ACC112 (cell line): ENCODE measurements at regions not wholly inside any gene's neighbourhood (a gene's known extent, or its start where the extent isn't known, plus 50 kb on each side); places are given as distances from the start of the nearest gene placed in this dataset.
"Not testable (repeated sequence)": the region's sequence is repeated elsewhere in the genome, so short reads cannot be mapped to it uniquely, and the experiment has no call there.

ENCODE experiments used
- H2AFZ ChIP-seq: fragments of 200-600 bp; sonication (generic); one replicate; pipeline ENCODE4 v1.6.0; 2017; ENCODE audit warnings: antibody characterized with exemption, low read length; ENCODE audit not compliant: unreplicated experiment
- H3K27ac ChIP-seq: fragments of 200-600 bp; sonication (generic); 2 replicates; pipeline ENCODE4 v1.5.1; 2014; ENCODE audit warnings: low read depth, mild to moderate bottlenecking, antibody characterized with exemption, low read length, moderate library complexity
- H3K27me3 ChIP-seq: fragments of 200-600 bp; sonication (generic); 2 replicates; pipeline ENCODE4 v1.6.1; 2014; ENCODE audit warnings: mild to moderate bottlenecking, antibody characterized with exemption, low read length, moderate library complexity, mixed read lengths; ENCODE audit not compliant: insufficient read depth
- H3K36me3 ChIP-seq: fragments of 200-600 bp; sonication (generic); 2 replicates; pipeline ENCODE4 v1.6.1; 2016; ENCODE audit warnings: mild to moderate bottlenecking, antibody characterized with exemption, low read length, moderate library complexity, mixed read lengths; ENCODE audit not compliant: insufficient read depth
- H3K4me1 ChIP-seq: fragments of 200-600 bp; sonication (generic); one replicate; pipeline ENCODE4 v1.6.1; 2016; ENCODE audit warnings: low read length, mixed read lengths; ENCODE audit not compliant: insufficient read depth, unreplicated experiment, control insufficient read depth
- H3K4me3 ChIP-seq: fragments of 200-600 bp; sonication (generic); 2 replicates; pipeline ENCODE4 v1.5.1; 2014; ENCODE audit warnings: mild to moderate bottlenecking, low read depth, low read length
- H3K79me2 ChIP-seq: fragments of 200-600 bp; sonication (generic); one replicate; pipeline ENCODE4 v1.6.0; 2016; ENCODE audit warnings: low read length; ENCODE audit not compliant: control insufficient read depth, unreplicated experiment, insufficient read depth

DNA sequence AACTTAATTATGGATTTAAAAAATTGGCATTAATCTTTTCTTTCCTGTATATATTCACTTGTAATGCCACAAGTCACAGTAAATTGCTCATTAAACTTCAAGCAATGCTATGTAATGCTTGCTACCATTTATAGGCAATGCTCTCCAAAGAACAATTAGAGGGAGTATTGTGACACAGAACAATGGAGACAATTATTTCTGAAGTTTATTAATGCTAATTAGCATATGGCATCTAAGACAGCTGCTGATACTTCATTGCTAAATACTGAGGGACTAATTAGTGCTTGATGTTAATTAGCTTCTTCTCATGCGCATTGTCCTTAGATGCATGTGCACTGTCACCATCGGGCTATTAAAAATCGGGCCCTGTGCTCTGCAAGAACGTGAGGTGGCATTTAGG lies 1012.8 kb downstream of the SOCS6 start:
- Histone ChIP-seq H3K4me3 (no peak overlapping the region), H3K27ac (no peak overlapping the region), H2AFZ (no peak overlapping the region), H3K79me2 (no peaks in the 10 kb centered on the region), H3K4me1 (no peaks in the 10 kb centered on the region), H3K36me3 (no peaks in the 10 kb centered on the region), H3K27me3 (no peaks in the 10 kb centered on the region)

DNA sequence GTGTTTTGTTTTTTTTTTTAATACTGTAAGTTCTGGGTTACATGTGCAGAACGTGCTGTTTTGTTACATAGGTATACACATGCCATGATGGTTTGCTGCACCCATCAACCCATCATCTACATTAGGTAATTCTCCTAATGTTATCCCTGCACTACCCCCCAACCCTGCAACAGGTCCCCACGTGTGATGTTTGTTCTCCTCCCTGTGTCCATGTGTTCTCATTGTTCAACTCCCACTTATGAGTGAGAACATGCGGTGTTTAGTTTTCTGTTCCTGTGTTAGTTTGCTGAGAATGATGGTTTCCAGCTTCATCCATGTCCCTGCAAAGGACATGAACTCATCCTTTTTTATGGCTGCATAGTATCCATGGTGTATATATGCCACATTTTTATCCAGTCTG lies 1005.4 kb downstream of the SOCS6 start:
- not testable (repeated sequence) for H3K36me3 ChIP-seq, H3K79me2 ChIP-seq, H2AFZ ChIP-seq, H3K4me1 ChIP-seq, H3K27me3 ChIP-seq, H3K4me3 ChIP-seq, H3K27ac ChIP-seq

DNA sequence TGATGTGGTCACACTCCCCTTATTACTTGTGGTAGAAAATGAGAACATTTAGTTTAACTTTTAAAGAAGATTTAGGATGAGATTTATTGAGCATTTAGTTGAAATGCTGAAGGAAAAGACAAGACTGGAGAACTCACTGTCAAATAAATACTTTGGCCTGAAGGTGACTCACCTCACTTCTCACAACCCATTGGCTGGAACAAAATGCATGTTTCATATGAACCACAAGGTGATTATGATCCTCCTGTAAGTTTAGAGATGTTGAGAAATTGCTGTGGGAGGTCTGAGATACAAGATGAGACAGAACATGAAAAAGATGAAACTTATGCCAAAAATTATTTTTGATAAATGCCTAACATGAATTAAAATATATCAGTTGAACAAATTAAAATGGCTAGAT lies 1004.5 kb downstream of the SOCS6 start:
- no peak overlapping the region for H3K27ac ChIP-seq
- H2AFZ ChIP-seq, result no peak overlapping the region
- no peaks in the 10 kb centered on the region for H3K4me1 ChIP-seq
- H3K36me3 ChIP-seq, result no peaks in the 10 kb centered on the region
- no peaks in the 10 kb centered on the region for H3K27me3 ChIP-seq
- H3K4me3 ChIP-seq, result no peak overlapping the region
- H3K79me2 ChIP-seq, result no peaks in the 10 kb centered on the region

DNA sequence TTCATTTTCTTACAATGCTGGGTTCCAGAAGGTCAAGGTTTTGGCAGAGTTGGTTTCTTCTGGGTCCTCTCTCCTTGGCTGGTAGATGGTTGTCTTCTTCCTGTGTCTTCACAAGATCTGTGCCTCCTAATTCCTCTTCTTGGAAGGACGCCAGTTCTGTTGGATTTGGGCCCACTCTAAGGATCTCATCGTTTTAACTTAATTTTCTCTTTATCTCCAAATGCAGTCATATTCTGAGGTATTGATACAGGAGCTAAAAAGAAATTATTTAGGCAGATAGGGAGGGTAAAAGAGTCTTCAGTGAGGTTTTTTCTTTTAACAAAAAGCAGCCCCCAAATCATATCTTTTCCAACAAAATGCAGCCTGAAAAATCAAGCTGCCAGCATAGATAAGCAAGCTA lies 998.4 kb downstream of the SOCS6 start:
- no peaks in the 10 kb centered on the region for H3K79me2 ChIP-seq
- H3K4me1 ChIP-seq, result no peaks in the 10 kb centered on the region
- H3K27me3 ChIP-seq, result no peaks in the 10 kb centered on the region
- H2AFZ ChIP-seq, result no peak overlapping the region
- no peak overlapping the region for H3K4me3 ChIP-seq
- no peak overlapping the region for H3K27ac ChIP-seq
- H3K36me3 ChIP-seq, result no peaks in the 10 kb centered on the region

DNA sequence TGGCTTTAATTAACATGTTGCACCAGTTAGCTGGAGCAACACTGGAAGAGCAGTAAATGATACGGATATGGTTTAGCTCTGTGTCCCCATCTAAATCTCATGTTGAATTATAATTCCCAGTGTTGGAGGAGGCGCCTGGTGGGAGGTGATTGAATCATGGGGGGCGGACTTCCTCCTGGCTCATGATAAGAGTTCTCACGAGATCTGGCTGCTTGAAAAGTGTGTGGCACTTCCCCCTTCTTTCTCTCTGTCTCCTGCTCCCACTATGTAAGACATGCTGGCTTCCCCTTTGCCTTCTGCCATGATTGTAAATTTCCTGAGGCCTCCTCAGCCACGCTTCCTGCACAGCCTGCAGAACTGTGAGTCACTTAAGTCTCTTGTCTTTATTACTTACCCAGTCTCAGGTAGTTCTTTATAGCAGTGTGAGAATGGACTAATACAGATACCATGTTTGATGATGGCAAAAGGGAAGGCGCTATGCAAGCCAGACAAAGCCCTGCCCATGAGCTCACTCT lies 963.6 kb downstream of the SOCS6 start:
- Histone ChIP-seq H3K27ac (no peak overlapping the region), H2AFZ (no peak overlapping the region), H3K4me3 (no peak overlapping the region), H3K79me2 (no peaks in the 10 kb centered on the region), H3K36me3 (no peaks in the 10 kb centered on the region), H3K27me3 (no peaks in the 10 kb centered on the region), H3K4me1 (no peaks in the 10 kb centered on the region)

DNA sequence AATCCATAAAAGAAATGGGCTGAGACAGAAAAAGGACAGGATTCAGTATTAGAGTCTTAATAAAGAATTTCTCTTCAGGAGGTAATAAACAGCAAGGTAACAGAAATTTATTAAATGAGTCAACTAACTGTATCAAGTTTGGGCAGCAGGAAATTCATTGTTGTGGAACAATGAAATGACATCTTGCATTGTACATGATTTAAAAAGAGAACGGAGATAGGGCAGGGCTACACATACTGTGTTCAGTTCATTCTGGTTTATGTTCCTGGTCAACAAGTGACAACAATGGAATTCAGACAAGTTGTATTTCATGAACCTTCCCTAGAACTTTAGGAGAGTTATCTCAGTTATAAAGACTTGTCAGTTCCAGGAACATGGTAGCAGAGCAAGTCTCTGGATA lies 961.3 kb downstream of the SOCS6 start:
- Histone ChIP-seq H3K4me1 (no peaks in the 10 kb centered on the region), H3K36me3 (no peaks in the 10 kb centered on the region), H3K27me3 (no peaks in the 10 kb centered on the region), H3K27ac (no peak overlapping the region), H3K4me3 (no peak overlapping the region), H2AFZ (no peak overlapping the region), H3K79me2 (no peaks in the 10 kb centered on the region)

DNA sequence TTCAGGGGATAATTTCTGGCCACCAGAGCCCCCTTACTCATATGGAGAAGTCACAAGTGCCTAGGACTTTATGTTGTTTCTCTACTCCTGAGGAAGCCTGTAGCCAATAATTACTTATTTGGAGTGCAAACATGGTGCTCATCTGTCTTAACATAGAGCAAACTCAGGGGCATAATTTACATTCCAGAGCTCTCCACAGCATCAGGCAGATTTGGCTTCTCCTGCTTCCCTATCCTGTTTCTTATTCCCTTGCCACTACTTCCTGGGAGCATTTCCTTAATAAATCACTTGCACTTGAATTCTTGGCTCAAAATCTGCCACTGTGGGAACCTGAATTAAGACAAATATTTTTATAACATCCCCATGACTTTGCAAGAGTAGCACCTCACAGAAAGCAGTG lies 960.9 kb downstream of the SOCS6 start:
- Histone ChIP-seq H3K79me2 (no peaks in the 10 kb centered on the region), H2AFZ (no peak overlapping the region), H3K4me1 (no peaks in the 10 kb centered on the region), H3K4me3 (no peak overlapping the region), H3K27me3 (no peaks in the 10 kb centered on the region), H3K27ac (no peak overlapping the region), H3K36me3 (no peaks in the 10 kb centered on the region)

DNA sequence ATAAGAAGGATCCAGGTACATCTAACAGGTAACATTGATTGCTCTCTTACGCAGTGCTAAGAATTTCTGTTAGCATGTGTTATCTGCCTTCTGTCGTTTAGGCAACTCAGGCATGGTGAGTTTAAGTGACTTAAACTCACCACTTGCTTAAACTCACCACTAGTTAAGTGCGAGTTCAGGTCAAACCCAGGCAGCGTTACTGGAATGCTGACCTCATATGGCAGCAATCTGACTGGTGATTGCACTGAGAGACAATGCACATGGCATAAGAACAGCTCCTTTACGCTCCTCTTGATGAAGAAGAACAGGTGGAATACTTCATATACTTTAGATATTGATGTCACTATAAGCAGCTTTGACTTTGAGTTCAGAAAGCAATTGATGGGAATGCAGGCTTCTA lies 954.1 kb downstream of the SOCS6 start:
- Histone ChIP-seq H3K4me1 (no peaks in the 10 kb centered on the region), H3K36me3 (no peaks in the 10 kb centered on the region), H2AFZ (no peak overlapping the region), H3K27me3 (no peaks in the 10 kb centered on the region), H3K4me3 (no peak overlapping the region), H3K79me2 (no peaks in the 10 kb centered on the region), H3K27ac (no peak overlapping the region)

DNA sequence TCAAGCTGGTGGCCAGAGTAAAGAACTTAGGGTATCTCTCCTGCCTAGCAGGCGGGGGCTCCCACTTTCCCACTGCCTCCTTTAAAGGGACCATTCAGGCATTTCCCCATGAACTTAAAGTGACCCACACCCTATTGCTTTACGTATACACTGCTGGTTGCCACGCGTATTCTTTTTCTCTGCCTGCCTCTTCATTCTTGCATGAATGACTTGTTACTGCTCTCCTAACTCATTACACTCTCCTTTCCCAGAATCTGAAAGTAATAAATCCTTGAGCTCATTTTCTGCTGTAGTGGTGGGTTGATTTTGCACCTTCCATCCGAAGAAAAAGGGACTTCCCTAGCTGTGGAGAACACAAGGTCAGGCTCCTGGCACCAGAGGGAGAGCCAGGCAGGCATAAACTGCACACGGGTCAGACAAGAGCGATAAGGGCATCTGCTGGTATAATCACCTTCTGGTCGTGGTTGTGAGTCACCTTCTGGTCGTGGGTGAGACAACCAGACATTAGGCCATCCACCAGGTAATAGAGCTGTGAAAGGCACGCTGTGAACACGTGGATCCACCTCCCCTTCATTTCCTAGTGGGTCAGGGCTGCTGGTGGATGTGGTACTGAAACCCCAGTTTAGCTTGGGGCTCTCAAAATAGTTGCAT lies 950.3 kb downstream of the SOCS6 start:
- no peak overlapping the region for H3K27ac ChIP-seq
- H2AFZ ChIP-seq, result no peak overlapping the region
- no peaks in the 10 kb centered on the region for H3K36me3 ChIP-seq
- no peaks in the 10 kb centered on the region for H3K4me1 ChIP-seq
- no peaks in the 10 kb centered on the region for H3K27me3 ChIP-seq
- no peak overlapping the region for H3K4me3 ChIP-seq
- no peaks in the 10 kb centered on the region for H3K79me2 ChIP-seq

DNA sequence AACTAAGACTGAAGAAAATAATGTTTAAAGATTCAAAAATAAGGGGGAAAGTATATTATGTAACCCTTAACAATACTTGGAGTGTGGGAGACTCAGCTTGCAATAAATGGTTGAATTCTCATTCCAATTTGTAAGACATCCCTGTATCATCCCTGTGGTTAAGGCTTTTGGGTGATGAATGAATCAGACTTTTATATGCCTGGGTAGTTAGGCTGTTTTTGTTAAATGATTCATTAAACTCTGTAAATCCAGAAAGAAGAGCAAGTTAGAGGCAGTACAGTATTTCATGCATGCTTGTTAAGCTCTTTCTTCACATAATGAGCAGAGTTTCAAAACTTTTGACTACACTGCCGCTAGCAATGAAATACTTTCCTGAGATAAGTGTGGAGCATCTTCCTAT lies 948.8 kb downstream of the SOCS6 start:
- Histone ChIP-seq H3K4me3 (no peak overlapping the region), H3K79me2 (no peaks in the 10 kb centered on the region), H3K27ac (no peak overlapping the region), H3K36me3 (no peaks in the 10 kb centered on the region), H3K27me3 (no peaks in the 10 kb centered on the region), H2AFZ (no peak overlapping the region), H3K4me1 (no peaks in the 10 kb centered on the region)

DNA sequence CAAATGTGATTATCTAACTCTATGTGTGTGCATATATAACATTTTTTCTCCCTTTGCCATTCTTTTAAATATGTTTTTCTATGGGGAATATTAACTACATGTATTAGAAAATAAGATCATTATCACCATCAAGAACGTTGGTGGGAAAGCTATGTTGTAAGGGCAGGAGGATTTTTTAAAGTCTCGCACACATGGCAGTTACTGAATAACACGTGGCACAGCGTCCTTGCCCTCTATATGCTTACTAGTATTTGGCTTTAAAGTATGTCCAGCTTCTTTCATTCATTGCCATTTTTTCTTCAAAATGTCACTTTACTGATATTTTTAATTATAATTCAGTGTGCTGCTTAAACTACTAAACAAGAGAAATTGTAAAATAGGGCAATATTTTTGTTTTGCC lies 944.3 kb downstream of the SOCS6 start:
- no peaks in the 10 kb centered on the region for H3K36me3 ChIP-seq

More for the DNA sequence above, 944.3 kb downstream of the SOCS6 start:
- no peaks in the 10 kb centered on the region for H3K4me1 ChIP-seq
- no peaks in the 10 kb centered on the region for H3K79me2 ChIP-seq
- H2AFZ ChIP-seq, result no peak overlapping the region
- no peaks in the 10 kb centered on the region for H3K27me3 ChIP-seq
- no peak overlapping the region for H3K27ac ChIP-seq
- H3K4me3 ChIP-seq, result no peak overlapping the region
